Keratinocyte (primary cell): ENCODE measurements at regions not wholly inside any gene's neighbourhood (a gene's known extent, or its start where the extent isn't known, plus 50 kb on each side); places are given as distances from the start of the nearest gene placed in this dataset.

ENCODE experiments used
- DNase-seq: peaks from one replicate; pipeline ENCODE4 v3.0.0-alpha.2; 2011; ENCODE audit warnings: low read depth, missing footprints, low spot score
- FAIRE-seq: peaks from 2 replicates; lab custom pipeline; 2011; peaks lifted over from hg19 to GRCh38; lab: Jason Lieb, UNC
- H2AFZ ChIP-seq: 2 replicates; pipeline ENCODE4 v1.6.0; 2012; ENCODE audit warnings: low read length, control low read depth, inconsistent platforms; ENCODE audit not compliant: control insufficient read depth
- H3K27ac ChIP-seq: 2 replicates; pipeline ENCODE4 v1.5.1; 2011; ENCODE audit warnings: low read length; ENCODE audit not compliant: control insufficient read depth, insufficient read depth
- H3K27me3 ChIP-seq: 3 replicates; pipeline ENCODE4 v1.6.0; 2011; ENCODE audit warnings: low read length; ENCODE audit not compliant: control insufficient read depth, insufficient read depth; ENCODE audit errors: extremely low read depth
- H3K36me3 ChIP-seq, 2 experiments: 2 replicates in 1 of 2; 3 replicates in 1 of 2; pipeline ENCODE4 v1.5.1; 2011; ENCODE audit warnings: low read length in 2 of 2, mild to moderate bottlenecking in 1 of 2; ENCODE audit not compliant: control insufficient read depth in 2 of 2, insufficient read depth in 2 of 2; ENCODE audit errors: extremely low read depth in 1 of 2
- H3K4me1 ChIP-seq: 3 replicates; pipeline ENCODE4 v1.5.1; 2011; ENCODE audit warnings: low read length; ENCODE audit not compliant: control insufficient read depth, insufficient read depth; ENCODE audit errors: extremely low read depth
- H3K4me2 ChIP-seq: 3 replicates; pipeline ENCODE4 v1.6.0; 2011; ENCODE audit warnings: low read depth, low read length; ENCODE audit not compliant: control insufficient read depth, insufficient read depth; ENCODE audit errors: extremely low read depth
- H3K4me3 ChIP-seq, 3 experiments: fragments of 200-600 bp in 1 of 3; sonication (generic) in 1 of 3; 2 replicates in 2 of 3; 3 replicates in 1 of 3; pipeline ENCODE4 v1.5.1; 2011 to 2016; ENCODE audit warnings: low read length in 3 of 3, mild to moderate bottlenecking in 3 of 3, control low read depth in 2 of 3, inconsistent platforms in 1 of 3, low read depth in 1 of 3, mixed read lengths in 1 of 3, mixed run types in 1 of 3, moderate library complexity in 1 of 3; ENCODE audit not compliant: control insufficient read depth in 2 of 3, insufficient read depth in 2 of 3; ENCODE audit errors: extremely low read depth in 1 of 3
- H3K79me2 ChIP-seq: 2 replicates; pipeline ENCODE4 v1.6.0; 2012; ENCODE audit warnings: low read length; ENCODE audit not compliant: control insufficient read depth, insufficient read depth
- H3K9ac ChIP-seq: 3 replicates; pipeline ENCODE4 v1.6.0; 2011; ENCODE audit warnings: low read length; ENCODE audit not compliant: control insufficient read depth, insufficient read depth; ENCODE audit errors: extremely low read depth
- H3K9me1 ChIP-seq: 3 replicates; pipeline ENCODE4 v1.6.0; 2011; ENCODE audit warnings: low read length; ENCODE audit not compliant: control insufficient read depth, insufficient read depth; ENCODE audit errors: extremely low read depth
- H3K9me3 ChIP-seq: 2 replicates; pipeline ENCODE4 v1.5.1; 2012; ENCODE audit warnings: low read depth, low read length; ENCODE audit not compliant: control insufficient read depth
- H4K20me1 ChIP-seq: 3 replicates; pipeline ENCODE4 v1.6.0; 2011; ENCODE audit warnings: low read length; ENCODE audit not compliant: control insufficient read depth, insufficient read depth; ENCODE audit errors: extremely low read depth
- CTCF ChIP-seq, 3 experiments: IDR thresholded peaks in 1 of 3; conservative IDR thresholded peaks in 1 of 3; optimal IDR thresholded peaks in 1 of 3; 2 replicates in 2 of 3; 3 replicates in 1 of 3; pipeline versions ENCODE3 to v1.5.1; 2011; ENCODE audit warnings: low read length in 3 of 3, mild to moderate bottlenecking in 3 of 3, moderate library complexity in 2 of 3, control low read depth in 1 of 3, inconsistent platforms in 1 of 3; ENCODE audit not compliant: insufficient read depth in 2 of 3; ENCODE audit errors: extremely low read depth in 1 of 3
- EZH2 ChIP-seq: IDR thresholded peaks from one replicate; pipeline ENCODE4 v1.6.1; 2012; ENCODE audit warnings: inconsistent platforms, mild to moderate bottlenecking, low read length, moderate library complexity
- dilution Hi-C: fragments of 300-500 bp; cut with MboI; formaldehyde crosslinking; loops from one replicate; pipeline ENCODE4 v1.7.0; 2020; ENCODE audit warnings: low sequenced_read_pairs; ENCODE audit not compliant: extremely low pct_ligation_motif_present

- no peak for TF ChIP-seq CTCF (optimal IDR thresholded peaks at IDR 0.05 in 1 of 3, IDR thresholded peaks at IDR 0.05 in 1 of 3, conservative IDR thresholded peaks at IDR 0.05 in 1 of 3; ENCODE audit: extremely low read depth in 1 of 3, insufficient read depth in 2 of 3, low read length in 3 of 3)
- TF ChIP-seq EZH2 = no peak
- no peaks in the 10 kb centered on the region for H3K9me3 ChIP-seq
- H3K9ac ChIP-seq = no peak overlapping the region
- no peak overlapping the region for H3K27ac ChIP-seq
- H4K20me1 ChIP-seq = no peaks in the 10 kb centered on the region
- H3K27me3 ChIP-seq = no peaks in the 10 kb centered on the region
- no peak overlapping the region for H3K4me3 ChIP-seq
- no peaks in the 10 kb centered on the region for H3K4me1 ChIP-seq
- H3K79me2 ChIP-seq = no peaks in the 10 kb centered on the region
- DNase-seq (no peak), FAIRE-seq (no peak)
- dilution Hi-C loops = no loop called here
- no peak overlapping the region for H3K4me2 ChIP-seq
- H3K9me1 ChIP-seq = no peaks in the 10 kb centered on the region
- no peaks in the 10 kb centered on the region for H3K36me3 ChIP-seq
- H2AFZ ChIP-seq = no peak overlapping the region
Measured at GRCh38 chr3:164326714-164327113, 751.6 kb downstream of the SI start.

GRCh38 chr3:164320962-164321361 is 757.3 kb downstream of the SI start:
- Histone ChIP-seq H3K4me2 (no peak overlapping the region), H3K9me3 (no peaks in the 10 kb centered on the region), H3K4me3 (no peak overlapping the region), H2AFZ (no peak overlapping the region), H3K9ac (no peak overlapping the region), H3K27me3 (no peaks in the 10 kb centered on the region), H3K9me1 (no peaks in the 10 kb centered on the region), H3K36me3 (no peaks in the 10 kb centered on the region), H4K20me1 (no peaks in the 10 kb centered on the region), H3K79me2 (no peaks in the 10 kb centered on the region), H3K4me1 (no peaks in the 10 kb centered on the region), H3K27ac (no peak overlapping the region)
- FAIRE-seq (no peak), DNase-seq (no peak)
- no peak for TF ChIP-seq CTCF (optimal IDR thresholded peaks at IDR 0.05 in 1 of 3, IDR thresholded peaks at IDR 0.05 in 1 of 3, conservative IDR thresholded peaks at IDR 0.05 in 1 of 3; ENCODE audit: extremely low read depth in 1 of 3, insufficient read depth in 2 of 3, low read length in 3 of 3)
- no peak for TF ChIP-seq EZH2
- dilution Hi-C loops = no loop called here
